ENCODE measurements at regions not wholly inside any gene's neighbourhood (a gene's known extent, or its start where the extent isn't known, plus 50 kb on each side); places are given as distances from the start of the nearest gene placed in this dataset.

DNA sequence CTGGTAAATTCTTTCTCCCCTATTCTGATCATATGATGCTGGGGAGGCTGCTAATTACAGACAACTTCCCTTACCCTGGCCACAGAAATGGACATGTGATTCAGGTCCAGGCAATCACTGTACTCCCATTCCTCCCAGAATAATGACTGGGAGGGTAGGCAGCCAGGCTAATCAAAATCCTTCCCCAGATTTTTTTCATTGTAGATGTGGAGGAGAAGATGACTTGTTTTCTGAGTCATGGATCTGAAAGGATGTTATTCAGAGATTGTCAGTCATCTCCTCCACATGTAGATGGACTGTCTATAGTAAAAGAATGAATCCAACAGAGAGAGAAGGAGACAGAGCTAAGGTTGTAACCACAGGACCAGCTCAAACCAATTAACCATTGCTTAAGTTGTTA, 123.9 kb upstream of the PUM3 start:
- ChIA-PET CTCF (no interaction called here), POLR2A (ENCODE audit: low non-redundant PET) (no interaction called here)
- no peak overlapping the region for H3K27ac ChIP-seq
- TF ChIP-seq, protein P1, sequence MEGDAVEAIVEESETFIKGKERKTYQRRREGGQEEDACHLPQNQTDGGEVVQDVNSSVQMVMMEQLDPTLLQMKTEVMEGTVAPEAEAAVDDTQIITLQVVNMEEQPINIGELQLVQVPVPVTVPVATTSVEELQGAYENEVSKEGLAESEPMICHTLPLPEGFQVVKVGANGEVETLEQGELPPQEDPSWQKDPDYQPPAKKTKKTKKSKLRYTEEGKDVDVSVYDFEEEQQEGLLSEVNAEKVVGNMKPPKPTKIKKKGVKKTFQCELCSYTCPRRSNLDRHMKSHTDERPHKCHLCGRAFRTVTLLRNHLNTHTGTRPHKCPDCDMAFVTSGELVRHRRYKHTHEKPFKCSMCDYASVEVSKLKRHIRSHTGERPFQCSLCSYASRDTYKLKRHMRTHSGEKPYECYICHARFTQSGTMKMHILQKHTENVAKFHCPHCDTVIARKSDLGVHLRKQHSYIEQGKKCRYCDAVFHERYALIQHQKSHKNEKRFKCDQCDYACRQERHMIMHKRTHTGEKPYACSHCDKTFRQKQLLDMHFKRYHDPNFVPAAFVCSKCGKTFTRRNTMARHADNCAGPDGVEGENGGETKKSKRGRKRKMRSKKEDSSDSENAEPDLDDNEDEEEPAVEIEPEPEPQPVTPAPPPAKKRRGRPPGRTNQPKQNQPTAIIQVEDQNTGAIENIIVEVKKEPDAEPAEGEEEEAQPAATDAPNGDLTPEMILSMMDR (conservative IDR thresholded peaks at IDR 0.05; ENCODE audit: low read depth), result no peak
- DNase-seq (ENCODE audit: low spot score), result no peak

DNA sequence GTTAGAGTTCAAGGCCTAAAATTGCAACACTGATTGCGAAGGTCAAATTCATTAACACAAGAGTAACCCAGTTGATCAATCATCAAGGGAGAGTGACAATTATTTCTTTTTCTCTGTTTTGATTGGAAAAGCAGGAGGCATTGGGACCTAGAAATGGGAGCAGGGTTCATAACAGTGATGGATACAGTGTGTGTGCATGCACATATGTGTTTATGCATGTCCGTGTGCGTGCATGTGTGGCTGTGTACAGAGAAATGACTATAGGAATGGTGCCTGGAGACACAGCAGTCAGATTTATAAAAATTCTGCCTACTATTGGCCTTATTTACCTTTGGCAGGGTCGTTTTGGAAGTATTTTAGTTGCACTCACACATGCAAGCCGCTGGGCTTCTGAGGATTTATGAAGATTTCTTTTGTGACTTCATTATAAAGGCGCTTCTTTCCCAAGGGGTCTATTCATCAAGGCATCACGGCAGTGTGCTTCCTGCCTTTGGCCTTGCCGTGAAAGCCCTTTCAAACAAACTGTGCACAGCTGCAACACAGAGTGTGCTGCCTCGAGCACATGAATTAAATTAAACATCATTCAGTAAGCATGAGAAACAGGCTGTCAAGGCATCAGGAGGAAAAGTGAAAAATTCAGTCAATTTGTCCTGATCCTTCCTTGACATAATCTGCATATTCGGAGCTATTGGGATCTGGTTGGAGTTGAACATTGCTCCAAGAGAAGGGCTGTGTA, 122.8 kb upstream of the PUM3 start:
- DNase-seq (ENCODE audit: low spot score), result no peak
- ChIA-PET POLR2A (ENCODE audit: low non-redundant PET) (no interaction called here), CTCF (interaction anchor here (0.6 kb wide), 1 partner anchor 36 kb away, joined by 4 read pairs; no protein-coding TSS in a partner anchor)
- TF ChIP-seq, protein P1 (conservative IDR thresholded peaks at IDR 0.05; ENCODE audit: low read depth), result no peak
- H3K27ac ChIP-seq, result no peak overlapping the region

DNA sequence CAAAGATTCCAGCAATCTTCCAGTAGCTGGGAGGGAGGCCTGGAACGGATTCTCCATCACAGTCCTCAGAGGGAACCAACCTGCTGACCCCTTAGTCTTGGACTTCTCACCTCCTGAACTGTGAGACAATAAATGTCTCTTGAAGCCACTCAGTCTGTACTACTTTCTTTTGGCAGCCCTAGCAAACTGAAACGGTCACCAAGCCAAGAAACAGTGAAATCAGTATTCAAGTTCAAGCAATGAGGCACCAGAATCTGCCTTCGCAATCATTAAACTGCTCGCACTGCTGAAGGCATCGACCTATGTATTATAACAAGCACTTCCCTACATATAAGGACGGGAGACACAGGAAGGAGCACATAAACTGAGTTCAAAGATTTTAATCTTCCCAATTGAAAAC, 120.6 kb upstream of the PUM3 start:
- CTCF ChIA-PET, result no interaction called here
- POLR2A ChIA-PET (ENCODE audit: low non-redundant PET), result no interaction called here
- TF ChIP-seq, protein P1 (conservative IDR thresholded peaks at IDR 0.05; ENCODE audit: low read depth), result no peak

DNA sequence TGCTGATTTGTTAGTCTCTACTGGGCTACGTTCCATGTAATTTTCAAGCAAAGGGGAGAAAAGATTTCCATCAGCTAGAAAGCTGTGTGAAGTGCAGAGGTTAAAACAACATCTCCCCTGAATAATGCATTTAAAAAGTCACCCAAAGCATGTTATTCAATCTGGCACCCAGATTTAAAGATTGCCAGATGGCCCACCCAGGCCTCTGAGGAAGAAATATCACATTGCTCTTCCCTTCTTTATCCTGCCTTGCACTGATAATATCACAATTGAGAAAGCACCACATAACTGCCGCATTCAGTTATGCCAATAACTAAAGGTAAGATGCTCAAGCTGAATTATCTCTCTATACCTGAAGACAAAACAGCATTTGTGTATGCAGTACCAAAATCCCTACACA, 119.4 kb upstream of the PUM3 start:
- TF ChIP-seq, protein P1 (conservative IDR thresholded peaks at IDR 0.05; ENCODE audit: low read depth), result no peak
- no peak overlapping the region for H3K27ac ChIP-seq
- ChIA-PET POLR2A (ENCODE audit: low non-redundant PET) (no interaction called here), CTCF (no interaction called here)
- no peak for DNase-seq (ENCODE audit: low spot score)

More for the DNA sequence above, 120.6 kb upstream of the PUM3 start:
- DNase-seq (ENCODE audit: low spot score), result no peak
- H3K27ac ChIP-seq, result no peak overlapping the region

DNA sequence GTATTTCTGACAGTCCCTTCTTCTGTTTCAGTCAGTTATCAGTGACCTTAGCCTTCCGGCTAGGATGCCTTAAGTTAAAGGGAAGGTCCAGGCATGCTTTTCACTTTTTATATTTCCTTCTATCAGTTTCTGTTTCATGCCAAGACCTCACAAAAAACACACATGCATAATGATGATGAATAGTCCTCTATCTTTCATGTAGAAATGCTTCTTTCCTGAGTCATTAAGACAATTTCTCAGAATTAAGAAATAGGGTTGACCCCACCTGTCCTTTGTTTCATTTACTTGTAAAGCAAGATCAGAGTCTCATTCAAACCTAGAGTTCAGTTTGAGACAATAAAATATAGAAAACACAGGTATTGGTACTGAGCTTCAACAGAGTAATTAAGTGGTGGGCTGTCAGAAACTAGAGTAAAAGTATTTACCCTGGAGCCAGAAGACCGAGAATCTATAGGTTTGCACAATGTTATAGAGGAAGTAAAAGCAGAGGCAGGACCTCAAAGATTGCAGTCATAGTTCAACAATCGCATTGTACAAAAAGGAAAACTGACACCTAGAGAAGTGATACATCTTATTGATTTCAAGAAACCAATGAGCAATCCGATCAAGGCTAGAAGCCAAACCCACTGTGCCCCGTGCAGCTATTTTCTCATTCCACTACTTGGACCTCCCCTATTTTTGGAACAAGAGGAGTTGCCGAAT, 118.7 kb upstream of the PUM3 start:
- TF ChIP-seq, protein P1 (conservative IDR thresholded peaks at IDR 0.05; ENCODE audit: low read depth), result no peak
- H3K27ac ChIP-seq, result no peak overlapping the region
- DNase-seq (ENCODE audit: low spot score), result peak; percentile 1
- CTCF ChIA-PET, result no interaction called here
- POLR2A ChIA-PET (ENCODE audit: low non-redundant PET), result no interaction called here

DNA sequence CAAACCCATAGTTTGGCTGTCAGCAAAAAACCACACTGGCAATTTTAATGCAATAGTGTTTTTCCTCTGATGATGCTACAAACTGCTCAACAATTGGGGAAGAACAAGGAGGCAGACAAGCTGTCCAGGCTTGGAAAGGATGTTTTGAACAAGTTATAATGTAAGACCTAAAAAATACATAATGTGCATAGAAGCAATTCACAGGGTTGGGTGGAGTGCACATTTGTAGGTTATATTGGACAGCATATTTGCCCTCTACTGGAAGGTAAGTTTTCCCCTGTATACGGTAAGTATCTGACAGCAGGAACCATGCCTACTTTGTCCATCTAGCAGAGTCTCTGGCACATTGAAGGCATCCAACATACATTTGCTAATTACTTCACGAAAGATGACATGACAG, 114.3 kb upstream of the PUM3 start:
- CTCF ChIA-PET, result no interaction called here
- no peak for DNase-seq (ENCODE audit: low spot score)
- H3K27ac ChIP-seq, result no peak overlapping the region
- TF ChIP-seq, protein P1 (conservative IDR thresholded peaks at IDR 0.05; ENCODE audit: low read depth), result no peak
- POLR2A ChIA-PET (ENCODE audit: low non-redundant PET), result no interaction called here
